Ectodermal cell (in vitro differentiated cells): ENCODE measurements at regions not wholly inside any gene's neighbourhood (a gene's known extent, or its start where the extent isn't known, plus 50 kb on each side); places are given as distances from the start of the nearest gene placed in this dataset.

ENCODE experiments used
- H3K27ac ChIP-seq: 2 replicates; pipeline ENCODE4 v1.7.0; 2013; ENCODE audit warnings: mild to moderate bottlenecking, low read depth, low read length; ENCODE audit not compliant: insufficient read depth, poor library complexity, severe bottlenecking
- H3K27me3 ChIP-seq: 2 replicates; pipeline ENCODE4 v1.7.0; 2013; ENCODE audit warnings: mild to moderate bottlenecking, low read length; ENCODE audit not compliant: insufficient read depth, control insufficient read depth, poor library complexity, severe bottlenecking
- H3K36me3 ChIP-seq: one replicate; pipeline ENCODE4 v1.7.0; 2013; ENCODE audit warnings: low read length; ENCODE audit not compliant: control insufficient read depth, insufficient read depth
- H3K4me1 ChIP-seq: one replicate; pipeline ENCODE4 v1.7.0; 2013; ENCODE audit warnings: low read length; ENCODE audit not compliant: control insufficient read depth, insufficient read depth
- H3K4me3 ChIP-seq: 2 replicates; pipeline ENCODE4 v1.7.0; 2013; ENCODE audit warnings: low read depth, low read length, control low read depth; ENCODE audit not compliant: insufficient read depth
- H3K9me3 ChIP-seq: 2 replicates; pipeline ENCODE4 v1.7.0; 2013; ENCODE audit warnings: mild to moderate bottlenecking, low read length, moderate library complexity; ENCODE audit not compliant: control insufficient read depth
- WGBS, 2 experiments: methylation state at CpG; one replicate each; pipeline ENCODE4 v1.1.7; 2013; ENCODE audit warnings: missing lambda C conversion rate in 2 of 2; 5-methylcytosine and 5-hydroxymethylcytosine counted together

DNA sequence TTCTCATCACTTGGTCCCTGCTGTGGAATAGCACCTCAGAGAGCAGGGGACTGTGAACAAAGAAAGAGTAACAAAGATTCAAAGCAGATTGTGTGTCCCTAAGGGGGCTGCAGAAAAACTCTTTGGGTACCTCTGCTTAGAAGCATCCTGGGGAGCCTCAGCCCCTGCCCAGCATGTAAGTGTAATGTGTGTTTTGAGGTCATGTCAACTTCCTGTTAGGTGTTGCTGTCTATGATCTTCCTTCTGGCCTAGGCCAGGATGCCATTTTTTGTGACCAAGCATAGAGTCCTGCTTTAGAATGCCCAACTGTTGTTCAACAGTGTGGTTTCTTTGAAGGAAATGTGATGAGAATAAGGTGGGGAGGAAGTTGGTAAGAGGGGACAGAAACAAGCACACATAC lies 77.1 kb upstream of the BCL6 start:
- H3K9me3 ChIP-seq, result no peaks in the 10 kb centered on the region
- no peak overlapping the region for H3K4me3 ChIP-seq
- no peaks in the 10 kb centered on the region for H3K27me3 ChIP-seq
- no peak overlapping the region for H3K27ac ChIP-seq
- H3K4me1 ChIP-seq, result no peaks in the 10 kb centered on the region
- H3K36me3 ChIP-seq, result no peaks in the 10 kb centered on the region

DNA sequence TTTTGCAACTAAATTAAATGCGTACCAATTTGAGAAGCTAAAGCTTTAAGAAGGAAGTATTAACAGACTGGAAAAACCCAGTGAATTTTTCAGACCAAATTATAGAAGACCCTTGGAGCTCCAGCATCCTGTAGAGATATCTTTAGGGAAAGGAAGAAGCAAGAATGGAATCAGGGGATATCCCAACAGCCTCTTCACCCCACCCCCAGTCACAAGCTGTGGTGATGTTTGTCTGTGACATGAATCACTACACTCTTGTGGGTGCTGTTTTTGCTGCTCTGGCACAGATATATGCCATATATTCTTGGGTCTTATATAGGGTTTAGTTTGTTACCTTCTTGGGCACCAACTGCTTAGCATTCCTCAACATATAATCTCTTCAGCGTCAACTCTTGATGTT lies 78.5 kb upstream of the BCL6 start:
- Histone ChIP-seq H3K4me3 (no peak overlapping the region), H3K4me1 (no peaks in the 10 kb centered on the region), H3K27ac (no peak overlapping the region), H3K27me3 (no peaks in the 10 kb centered on the region), H3K9me3 (no peaks in the 10 kb centered on the region), H3K36me3 (no peaks in the 10 kb centered on the region)
- 85 to 99% methylated on average over 2 of the region's 2 CpGs for WGBS, 2 experiments

DNA sequence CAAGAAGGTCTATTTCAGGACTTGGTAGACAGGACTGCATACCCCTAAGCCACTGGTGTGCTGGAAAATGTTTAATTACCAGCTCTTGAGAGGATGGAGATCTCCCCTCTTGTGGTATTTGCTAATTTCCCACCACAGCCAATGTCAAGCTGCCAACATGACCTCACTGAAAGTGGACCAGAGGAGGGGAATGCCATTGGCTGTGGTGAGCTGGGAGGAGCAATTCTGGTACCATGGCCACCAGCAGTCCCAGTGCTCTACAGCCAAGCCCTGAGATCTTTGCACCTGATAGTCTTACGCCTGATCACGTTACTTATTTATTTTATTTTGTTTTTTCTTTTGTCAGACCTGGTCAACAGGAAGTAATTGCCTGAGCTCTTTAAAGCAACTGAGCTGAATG lies 82.5 kb upstream of the BCL6 start:
- Histone ChIP-seq H3K4me1 (no peaks in the 10 kb centered on the region), H3K4me3 (no peak overlapping the region), H3K36me3 (no peaks in the 10 kb centered on the region), H3K9me3 (no peaks in the 10 kb centered on the region), H3K27me3 (no peaks in the 10 kb centered on the region), H3K27ac (no peak overlapping the region)
- WGBS, 2 experiments, result 97 to 100% methylated on average over 2 of the region's 2 CpGs

DNA sequence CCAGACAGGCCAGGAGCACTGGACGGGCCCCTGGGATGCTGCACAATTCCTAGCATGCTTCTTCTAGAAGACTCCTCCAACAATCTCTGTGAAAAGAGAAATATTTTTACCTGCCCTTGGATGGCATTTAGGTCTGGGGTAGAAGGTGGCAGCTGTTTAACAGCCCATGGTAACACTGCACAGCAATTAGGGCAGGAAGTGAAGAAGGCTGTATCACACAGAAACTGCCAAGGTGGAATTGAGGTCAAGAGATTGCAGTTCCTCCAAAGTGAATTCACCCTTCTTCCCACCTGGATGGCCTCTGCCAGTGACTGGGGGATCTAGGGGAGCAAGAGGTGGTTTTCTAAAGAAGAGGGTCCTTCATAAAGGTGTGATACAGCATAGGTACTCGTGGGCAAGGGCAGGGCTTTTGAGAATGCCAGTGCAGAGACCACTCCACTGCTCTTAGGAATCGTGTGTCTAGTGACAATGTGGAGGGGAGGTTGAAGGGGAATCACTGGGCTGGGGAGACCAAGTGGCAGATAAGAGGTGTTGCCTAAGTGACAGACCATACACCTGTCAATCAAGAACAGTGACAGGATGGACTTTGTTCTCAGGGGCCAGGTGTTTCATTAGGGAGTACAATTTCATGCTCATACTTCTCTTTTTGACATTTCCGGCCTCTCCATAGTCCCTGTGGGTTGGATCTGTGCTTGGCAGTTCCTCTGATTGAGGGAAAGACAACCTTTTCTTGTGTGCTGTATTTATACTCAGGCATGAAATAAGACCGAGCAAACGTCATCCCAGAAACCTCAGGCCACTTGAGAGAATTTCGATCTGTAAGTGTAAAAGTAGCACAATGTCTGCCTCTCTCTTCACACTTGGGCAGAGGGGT lies 83.5 kb upstream of the BCL6 start:
- H3K9me3 ChIP-seq, result no peaks in the 10 kb centered on the region
- 85 to 86% methylated on average over 7 of the region's 7 CpGs for WGBS, 2 experiments
- no peak overlapping the region for H3K27ac ChIP-seq

DNA sequence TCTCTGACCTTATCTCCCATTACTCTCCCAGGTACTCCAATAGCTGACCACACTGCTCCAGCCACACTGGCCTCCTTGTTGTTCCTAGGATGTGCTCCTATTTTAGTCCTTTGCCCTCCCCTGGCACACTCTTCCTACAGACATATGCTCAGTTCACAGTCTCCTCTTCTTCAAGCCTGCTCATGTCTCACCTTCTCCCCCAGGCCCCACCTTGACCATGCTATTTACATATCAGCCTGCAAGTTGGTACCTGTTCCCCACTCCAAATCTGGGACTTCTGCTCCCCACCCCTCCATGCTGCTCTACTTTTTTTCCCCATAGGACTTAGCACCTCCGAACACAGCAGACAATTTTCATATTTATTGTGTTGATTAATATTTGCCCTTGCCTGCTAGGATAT lies 84.9 kb upstream of the BCL6 start:
- H3K4me3 ChIP-seq, result no peak overlapping the region
- no peaks in the 10 kb centered on the region for H3K4me1 ChIP-seq
- H3K27me3 ChIP-seq, result no peaks in the 10 kb centered on the region
- no CpG with 5 or more reads among the region's 1 CpG for WGBS, 2 experiments
- H3K9me3 ChIP-seq, result no peaks in the 10 kb centered on the region
- H3K36me3 ChIP-seq, result no peaks in the 10 kb centered on the region
- no peak overlapping the region for H3K27ac ChIP-seq

More for the DNA sequence above, 83.5 kb upstream of the BCL6 start:
- Histone ChIP-seq H3K36me3 (no peaks in the 10 kb centered on the region), H3K27me3 (no peaks in the 10 kb centered on the region), H3K4me3 (no peak overlapping the region), H3K4me1 (no peaks in the 10 kb centered on the region)

DNA sequence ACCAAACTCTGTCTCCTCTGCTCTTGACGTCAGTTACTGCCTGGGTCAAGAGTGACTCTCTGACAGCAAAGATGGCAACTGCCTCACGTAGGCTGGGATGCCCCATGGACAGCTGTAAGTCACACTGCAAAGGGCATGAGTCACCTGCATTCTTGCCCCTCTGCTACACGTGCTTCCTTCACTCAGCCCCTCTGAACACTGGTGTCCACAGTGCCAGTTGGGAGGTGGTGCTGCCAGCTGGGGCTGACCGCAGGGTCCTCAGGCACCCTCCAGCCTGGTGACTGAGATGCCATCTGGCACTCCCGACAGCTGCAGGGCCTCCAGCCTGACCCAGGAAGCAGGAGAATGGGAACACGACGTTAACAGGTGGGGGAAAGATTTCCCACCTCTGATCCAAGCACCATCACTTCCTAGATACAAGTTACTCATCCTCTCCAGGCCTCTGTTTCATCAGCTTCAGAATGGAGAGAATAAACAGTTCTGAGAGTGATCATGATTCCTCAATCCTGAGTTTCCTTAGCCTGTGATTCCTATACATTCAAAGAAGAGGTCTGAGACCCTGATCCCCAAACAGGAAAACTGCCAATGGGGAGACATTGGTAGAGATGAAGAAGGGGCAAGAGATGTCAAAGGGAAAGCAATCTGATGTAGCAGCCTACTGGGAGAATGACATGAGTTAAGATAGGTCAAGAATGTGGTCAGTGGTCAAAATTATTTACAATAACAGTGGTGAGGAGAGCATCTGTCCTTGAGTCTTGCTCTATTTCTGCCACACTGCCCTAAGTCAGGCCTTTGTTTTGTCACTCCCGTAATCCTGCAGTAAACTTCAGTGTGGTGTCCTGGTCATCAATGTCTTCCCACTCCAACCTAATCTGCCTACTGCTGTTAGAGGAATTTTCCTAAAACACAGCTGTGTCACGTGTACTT lies 86.1 kb upstream of the BCL6 start:
- H3K4me3 ChIP-seq, result no peak overlapping the region
- no peaks in the 10 kb centered on the region for H3K9me3 ChIP-seq
- peaks cover 3% of the 10 kb centered on the region for H3K4me1 ChIP-seq
- 87 to 88% methylated on average over 9 of the region's 9 CpGs for WGBS, 2 experiments
- no peak overlapping the region for H3K27ac ChIP-seq
- H3K27me3 ChIP-seq, result no peaks in the 10 kb centered on the region
- no peaks in the 10 kb centered on the region for H3K36me3 ChIP-seq

DNA sequence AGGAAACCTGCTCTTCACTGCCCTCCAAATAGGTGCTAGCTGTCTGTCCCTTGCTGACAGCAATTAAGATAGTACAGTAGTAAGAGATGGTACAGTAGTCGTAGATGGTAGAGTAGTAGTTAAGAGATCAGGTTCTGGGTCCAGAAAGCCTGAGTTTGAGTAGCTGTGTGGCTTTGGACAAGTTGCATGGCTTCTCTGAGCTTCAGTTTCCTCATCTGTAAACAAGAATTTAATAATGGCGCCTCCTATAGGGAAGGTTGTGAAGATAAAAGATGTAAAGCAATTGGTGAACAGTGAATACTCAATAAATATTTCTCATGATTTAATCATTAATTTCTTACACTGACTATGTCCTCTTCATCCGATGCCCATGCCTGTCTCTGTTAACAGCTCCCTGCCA lies 86.9 kb upstream of the BCL6 start:
- H3K4me1 ChIP-seq, result peaks cover 11% of the 10 kb centered on the region
- H3K27me3 ChIP-seq, result no peaks in the 10 kb centered on the region
- no peak overlapping the region for H3K27ac ChIP-seq
- H3K36me3 ChIP-seq, result no peaks in the 10 kb centered on the region
- no peak overlapping the region for H3K4me3 ChIP-seq
- H3K9me3 ChIP-seq, result no peaks in the 10 kb centered on the region
- WGBS, 2 experiments, result 94 to 96% methylated on average over 2 of the region's 3 CpGs

DNA sequence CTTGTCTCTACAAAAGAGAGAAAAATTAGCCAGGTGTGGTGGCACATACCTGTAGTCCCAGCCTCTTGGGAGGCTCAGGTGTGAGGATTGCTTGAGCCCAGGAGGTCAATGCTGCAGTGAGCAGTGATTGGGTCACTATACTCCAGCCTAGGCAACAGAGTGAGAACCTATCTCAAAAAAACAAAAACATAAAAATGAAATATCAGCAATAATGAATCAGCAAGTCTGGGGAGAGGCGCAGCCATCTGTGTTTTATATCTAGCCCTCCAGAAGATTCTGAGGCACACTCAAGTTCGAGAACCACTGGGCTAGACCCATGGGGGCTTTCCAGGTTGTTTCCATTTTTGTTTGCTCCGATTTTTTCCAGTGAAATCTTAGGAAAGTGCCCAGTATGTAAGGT lies 88.1 kb upstream of the BCL6 start:
- Histone ChIP-seq H3K4me3 (no peak overlapping the region), H3K9me3 (no peaks in the 10 kb centered on the region), H3K4me1 (peaks cover 22% of the 10 kb centered on the region), H3K27me3 (no peaks in the 10 kb centered on the region), H3K27ac (no peak overlapping the region), H3K36me3 (no peaks in the 10 kb centered on the region)
- 93 to 95% methylated on average over 3 of the region's 3 CpGs for WGBS, 2 experiments

DNA sequence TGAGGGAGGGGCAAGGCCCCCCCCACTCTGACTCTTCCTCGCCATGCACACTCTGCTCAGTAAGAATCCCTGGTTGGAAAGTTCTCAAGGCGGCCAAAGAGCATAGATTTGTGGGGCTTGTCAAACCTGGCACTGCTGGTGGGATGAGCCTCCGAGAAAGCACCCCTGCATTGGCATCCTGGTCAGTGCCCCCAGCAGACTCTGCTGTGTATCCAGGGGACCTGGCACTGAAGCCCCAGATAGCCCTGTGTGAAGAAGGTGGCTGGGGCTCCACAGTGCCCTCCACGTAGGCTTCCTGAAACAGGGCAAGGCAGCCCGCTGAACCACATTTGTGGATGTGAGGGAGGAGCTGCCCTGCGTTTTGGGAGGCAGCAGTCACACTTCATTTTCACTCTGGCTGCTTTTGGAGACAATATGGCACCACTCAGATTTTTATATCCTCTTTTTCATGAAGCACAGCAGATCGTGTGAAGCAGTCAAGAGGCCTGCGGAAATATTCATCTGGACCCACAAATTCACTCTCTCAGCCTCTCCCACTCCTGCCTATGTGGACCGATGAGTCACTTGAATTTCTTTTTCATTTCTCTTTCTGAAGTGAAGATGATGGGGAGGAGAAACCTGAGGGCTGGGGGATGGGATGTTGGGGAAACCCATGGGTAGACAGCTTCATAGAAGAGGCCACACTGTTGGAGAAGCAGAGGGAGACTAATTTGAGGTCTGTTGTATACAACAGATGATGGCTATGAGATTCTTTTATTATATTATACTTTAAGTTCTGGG lies 88.7 kb upstream of the BCL6 start:
- Histone ChIP-seq H3K36me3 (no peaks in the 10 kb centered on the region), H3K4me3 (no peak overlapping the region)
- 93 to 94% methylated on average over 9 of the region's 9 CpGs for WGBS, 2 experiments

More for the DNA sequence above, 88.7 kb upstream of the BCL6 start:
- H3K27me3 ChIP-seq, result no peaks in the 10 kb centered on the region
- no peak overlapping the region for H3K27ac ChIP-seq
- no peaks in the 10 kb centered on the region for H3K9me3 ChIP-seq
- H3K4me1 ChIP-seq, result peaks cover 22% of the 10 kb centered on the region
